GM23338 (cell line): ENCODE measurements at regions not wholly inside any gene's neighbourhood (a gene's known extent, or its start where the extent isn't known, plus 50 kb on each side); places are given as distances from the start of the nearest gene placed in this dataset.

Experiments
- ATAC-seq: fragments of 200-7000 bp; cut with Tn5 transposase; 3 replicates; pipeline ENCODE4 v1.9.1; 2020
- DNase-seq: peaks from one replicate; pipeline ENCODE4 v3.0.0-alpha.2; 2015; ENCODE audit warnings: low spot score
- H2AFZ ChIP-seq: fragments of 200-600 bp; sonication (generic); 2 replicates; pipeline ENCODE4 v1.8.0; 2016; ENCODE audit warnings: antibody characterized with exemption, mild to moderate bottlenecking, moderate library complexity
- H3F3A ChIP-seq: fragments of 200-600 bp; sonication (generic); replicated peaks from 2 replicates; pipeline ENCODE4 v1.8.0; 2017; ENCODE audit warnings: antibody characterized with exemption, mixed run types, low read depth
- H3K27ac ChIP-seq: fragments of 200-600 bp; sonication (generic); 2 replicates; pipeline ENCODE4 v1.6.1; 2016; ENCODE audit warnings: low read depth
- H3K27me3 ChIP-seq: fragments of 200-600 bp; sonication (generic); 2 replicates; pipeline ENCODE4 v1.8.0; 2016; ENCODE audit warnings: mild to moderate bottlenecking, mixed run types, moderate library complexity; ENCODE audit not compliant: insufficient read depth
- H3K36me3 ChIP-seq: fragments of 200-600 bp; sonication (generic); 2 replicates; pipeline ENCODE4 v1.8.0; 2016; ENCODE audit warnings: mild to moderate bottlenecking; ENCODE audit not compliant: insufficient read depth
- H3K4me1 ChIP-seq: fragments of 200-600 bp; sonication (generic); 2 replicates; pipeline ENCODE4 v1.8.0; 2016; ENCODE audit warnings: mild to moderate bottlenecking, moderate library complexity; ENCODE audit not compliant: insufficient read depth
- H3K4me2 ChIP-seq: fragments of 200-600 bp; sonication (generic); 2 replicates; pipeline ENCODE4 v1.7.1; 2017; ENCODE audit warnings: mixed run types
- H3K4me3 ChIP-seq: fragments of 200-600 bp; sonication (generic); 2 replicates; pipeline ENCODE4 v1.6.1; 2016; ENCODE audit warnings: mixed run types
- H3K79me2 ChIP-seq: fragments of 200-600 bp; sonication (generic); replicated peaks from 2 replicates; pipeline ENCODE4 v1.8.0; 2017; ENCODE audit warnings: mild to moderate bottlenecking; ENCODE audit not compliant: insufficient read depth
- H3K9me2 ChIP-seq: fragments of 200-600 bp; sonication (generic); 2 replicates; pipeline ENCODE4 v1.8.0; 2017; ENCODE audit not compliant: insufficient read depth
- H4K20me1 ChIP-seq: fragments of 200-600 bp; sonication (generic); replicated peaks from 2 replicates; pipeline ENCODE4 v1.8.0; 2017; ENCODE audit warnings: mild to moderate bottlenecking; ENCODE audit not compliant: insufficient read depth
- H3K27ac Mint-ChIP-seq: 2 replicates; pipeline ENCODE4 v1.8.0; 2020; ENCODE audit warnings: inconsistent platforms, mild to moderate bottlenecking, moderate library complexity, mixed read lengths
- H3K27me3 Mint-ChIP-seq: 3 replicates; pipeline ENCODE4 v1.8.0; 2022; ENCODE audit warnings: low read depth, mild to moderate bottlenecking, moderate library complexity, mixed read lengths, inconsistent platforms; ENCODE audit not compliant: insufficient read depth, poor library complexity
- H3K36me3 Mint-ChIP-seq: 3 replicates; pipeline ENCODE4 v1.8.0; 2021; ENCODE audit warnings: low read depth, mild to moderate bottlenecking, inconsistent platforms, moderate library complexity, mixed read lengths
- H3K4me1 Mint-ChIP-seq: 3 replicates; pipeline ENCODE4 v1.8.0; 2020; ENCODE audit warnings: mild to moderate bottlenecking, inconsistent platforms, mixed read lengths
- H3K4me3 Mint-ChIP-seq: 3 replicates; pipeline ENCODE4 v1.8.0; 2021; ENCODE audit warnings: moderate library complexity, mild to moderate bottlenecking, inconsistent platforms, mixed read lengths
- H3K9me3 Mint-ChIP-seq: 3 replicates; pipeline ENCODE4 v1.8.0; 2020; ENCODE audit warnings: moderate library complexity, mild to moderate bottlenecking, inconsistent platforms, mixed read lengths
- CREB1 ChIP-seq: fragments of 250-450 bp; sonication (Bioruptor Pico); IDR thresholded peaks from 2 replicates; pipeline ENCODE4 v1.5.0; 2020; ENCODE audit warnings: low read depth, mild to moderate bottlenecking, moderate library complexity
- CTCF ChIP-seq, 2 experiments: fragments of 200-600 bp in 1 of 2; sonication (generic) in 1 of 2; conservative IDR thresholded peaks; 2 replicates each; pipeline versions ENCODE4 v1.5.1 to v1.6.1; 2016 to 2017; ENCODE audit warnings: antibody characterized with exemption in 2 of 2, low read depth in 2 of 2, mild to moderate bottlenecking in 2 of 2, moderate library complexity in 1 of 2
- ETS1 ChIP-seq: IDR thresholded peaks from 2 replicates; pipeline ENCODE4 v1.6.1; 2016; ENCODE audit warnings: antibody characterized with exemption
- EZH2phosphoT487 ChIP-seq: fragments of 200-600 bp; sonication (generic); IDR thresholded peaks from one replicate; pipeline ENCODE4 v1.8.1; 2018; ENCODE audit warnings: antibody characterized with exemption; ENCODE audit not compliant: unreplicated experiment
- POLR2AphosphoS5 ChIP-seq: IDR thresholded peaks from 2 replicates; pipeline ENCODE4 v1.6.1; 2016; ENCODE audit warnings: antibody characterized with exemption, low read depth
- REST ChIP-seq: IDR thresholded peaks from one replicate; pipeline ENCODE4 v1.6.1; 2018; ENCODE audit warnings: antibody characterized with exemption; ENCODE audit not compliant: unreplicated experiment
- STAT1 ChIP-seq: IDR thresholded peaks from one replicate; pipeline ENCODE4 v1.6.1; 2016; ENCODE audit warnings: antibody characterized with exemption; ENCODE audit not compliant: unreplicated experiment
- ZNF331 ChIP-seq: fragments of 250-450 bp; sonication (Bioruptor Pico); IDR thresholded peaks from 2 replicates; pipeline ENCODE4 v1.5.0; 2020; ENCODE audit warnings: low read depth, mild to moderate bottlenecking, moderate library complexity
- ZNF462 ChIP-seq: fragments of 250-450 bp; sonication (Bioruptor Pico); IDR thresholded peaks from 2 replicates; pipeline ENCODE4 v1.5.0; 2020; ENCODE audit warnings: mild to moderate bottlenecking, moderate library complexity

GRCh38 chr5:89440670-89441069 is 557.7 kb upstream of the MEF2C start (continued):
- no peak for TF ChIP-seq CTCF (conservative IDR thresholded peaks at IDR 0.05; ENCODE audit: low read depth in 2 of 2)
- TF ChIP-seq ETS1 = no peak

GRCh38 chr5:89437450-89438435 is 554.8 kb upstream of the MEF2C start:
- Histone ChIP-seq H3K9me2 (no peaks in the 10 kb centered on the region), H3K27me3 (no peaks in the 10 kb centered on the region), H3K4me3 (no peak overlapping the region), H3F3A (no peaks in the 10 kb centered on the region), H3K79me2 (no peaks in the 10 kb centered on the region), H2AFZ (no peak overlapping the region), H3K36me3 (no peaks in the 10 kb centered on the region), H3K4me2 (no peak overlapping the region), H3K4me1 (no peaks in the 10 kb centered on the region), H4K20me1 (no peaks in the 10 kb centered on the region), H3K27ac (no peak overlapping the region)
- Mint-ChIP-seq H3K4me3 (no peak overlapping the region), H3K27ac (no peak overlapping the region), H3K36me3 (no peaks in the 10 kb centered on the region), H3K9me3 (no peaks in the 10 kb centered on the region), H3K27me3 (no peaks in the 10 kb centered on the region), H3K4me1 (peaks cover 8% of the 10 kb centered on the region; the same call in 2 of the 3 replicates)
- no peak for DNase-seq
- no peak for ATAC-seq
- TF ChIP-seq STAT1 = no peak
- no peak for TF ChIP-seq ZNF462 (CRISPR knock-in tag)
- no peak for TF ChIP-seq POLR2AphosphoS5
- TF ChIP-seq ZNF331 (CRISPR knock-in tag) = no peak
- no peak for TF ChIP-seq EZH2phosphoT487
- TF ChIP-seq ETS1 = no peak
- TF ChIP-seq CREB1 (CRISPR knock-in tag) = no peak
- TF ChIP-seq REST = no peak
